SK-N-SH (cell line): ENCODE measurements at regions not wholly inside any gene's neighbourhood (a gene's known extent, or its start where the extent isn't known, plus 50 kb on each side); places are given as distances from the start of the nearest gene placed in this dataset.

Experiments
- GABPA ChIP-seq: IDR thresholded peaks from 2 replicates; pipeline ENCODE4 v1.4.0; 2012; ENCODE audit warnings: low read depth, mild to moderate bottlenecking
- POLR2AphosphoS5 ChIP-seq: IDR thresholded peaks from 2 replicates; pipeline ENCODE4 v1.6.1; 2012; ENCODE audit warnings: low read depth, low read length
- TF ChIP-seq, protein P1 (sequence below): fragments of 200-600 bp; sonication (generic); IDR thresholded peaks from 2 replicates; pipeline ENCODE4 v1.6.1; 2017; ENCODE audit warnings: antibody characterized with exemption, mild to moderate bottlenecking, moderate library complexity

DNA sequence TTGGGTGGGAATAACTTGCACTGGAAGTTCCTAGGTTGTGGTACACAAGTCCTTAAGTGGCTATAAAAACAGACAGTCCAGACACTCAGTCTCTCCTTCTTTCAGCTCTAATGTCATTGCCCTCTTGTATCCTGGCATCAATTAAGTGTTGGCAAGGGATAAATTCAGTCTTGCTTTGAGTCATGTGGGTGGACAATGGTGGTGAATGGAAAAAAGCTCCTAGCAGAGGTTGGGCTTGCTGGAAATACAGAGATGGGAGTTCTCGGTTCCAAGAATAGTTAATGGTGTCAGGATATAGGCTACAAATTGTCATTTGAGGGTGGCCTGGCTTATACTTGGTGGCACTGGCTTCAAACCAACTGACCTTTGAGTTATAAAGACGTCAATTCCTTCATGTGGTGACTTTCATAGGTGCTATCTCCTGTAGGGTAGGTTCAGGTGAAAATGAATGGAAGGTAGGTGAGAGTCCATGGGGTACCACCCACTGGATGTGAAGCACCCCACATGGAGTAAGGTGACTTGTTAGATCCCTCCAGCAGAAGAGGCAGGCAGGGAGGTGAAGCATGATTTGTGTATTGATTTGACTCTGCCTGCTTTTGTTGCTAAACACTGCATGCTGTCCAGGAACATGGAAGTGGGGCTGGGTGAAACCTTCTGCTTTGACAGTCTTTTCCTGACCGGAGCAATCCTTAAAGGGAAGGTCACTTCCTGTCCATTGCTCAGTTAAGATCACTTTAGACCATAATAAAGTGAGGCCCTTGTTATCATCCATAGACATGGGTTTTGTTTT is 102.0 kb downstream of the LACC1 start:
- TF ChIP-seq GABPA, result no peak
- TF ChIP-seq, protein P1, sequence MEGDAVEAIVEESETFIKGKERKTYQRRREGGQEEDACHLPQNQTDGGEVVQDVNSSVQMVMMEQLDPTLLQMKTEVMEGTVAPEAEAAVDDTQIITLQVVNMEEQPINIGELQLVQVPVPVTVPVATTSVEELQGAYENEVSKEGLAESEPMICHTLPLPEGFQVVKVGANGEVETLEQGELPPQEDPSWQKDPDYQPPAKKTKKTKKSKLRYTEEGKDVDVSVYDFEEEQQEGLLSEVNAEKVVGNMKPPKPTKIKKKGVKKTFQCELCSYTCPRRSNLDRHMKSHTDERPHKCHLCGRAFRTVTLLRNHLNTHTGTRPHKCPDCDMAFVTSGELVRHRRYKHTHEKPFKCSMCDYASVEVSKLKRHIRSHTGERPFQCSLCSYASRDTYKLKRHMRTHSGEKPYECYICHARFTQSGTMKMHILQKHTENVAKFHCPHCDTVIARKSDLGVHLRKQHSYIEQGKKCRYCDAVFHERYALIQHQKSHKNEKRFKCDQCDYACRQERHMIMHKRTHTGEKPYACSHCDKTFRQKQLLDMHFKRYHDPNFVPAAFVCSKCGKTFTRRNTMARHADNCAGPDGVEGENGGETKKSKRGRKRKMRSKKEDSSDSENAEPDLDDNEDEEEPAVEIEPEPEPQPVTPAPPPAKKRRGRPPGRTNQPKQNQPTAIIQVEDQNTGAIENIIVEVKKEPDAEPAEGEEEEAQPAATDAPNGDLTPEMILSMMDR, result no peak
- no peak for TF ChIP-seq POLR2AphosphoS5
